ENCODE measurements at regions not wholly inside any gene's neighbourhood (a gene's known extent, or its start where the extent isn't known, plus 50 kb on each side); places are given as distances from the start of the nearest gene placed in this dataset.
"Not testable (repeated sequence)": the region's sequence is repeated elsewhere in the genome, so short reads cannot be mapped to it uniquely, and the experiment has no call there.

DNA sequence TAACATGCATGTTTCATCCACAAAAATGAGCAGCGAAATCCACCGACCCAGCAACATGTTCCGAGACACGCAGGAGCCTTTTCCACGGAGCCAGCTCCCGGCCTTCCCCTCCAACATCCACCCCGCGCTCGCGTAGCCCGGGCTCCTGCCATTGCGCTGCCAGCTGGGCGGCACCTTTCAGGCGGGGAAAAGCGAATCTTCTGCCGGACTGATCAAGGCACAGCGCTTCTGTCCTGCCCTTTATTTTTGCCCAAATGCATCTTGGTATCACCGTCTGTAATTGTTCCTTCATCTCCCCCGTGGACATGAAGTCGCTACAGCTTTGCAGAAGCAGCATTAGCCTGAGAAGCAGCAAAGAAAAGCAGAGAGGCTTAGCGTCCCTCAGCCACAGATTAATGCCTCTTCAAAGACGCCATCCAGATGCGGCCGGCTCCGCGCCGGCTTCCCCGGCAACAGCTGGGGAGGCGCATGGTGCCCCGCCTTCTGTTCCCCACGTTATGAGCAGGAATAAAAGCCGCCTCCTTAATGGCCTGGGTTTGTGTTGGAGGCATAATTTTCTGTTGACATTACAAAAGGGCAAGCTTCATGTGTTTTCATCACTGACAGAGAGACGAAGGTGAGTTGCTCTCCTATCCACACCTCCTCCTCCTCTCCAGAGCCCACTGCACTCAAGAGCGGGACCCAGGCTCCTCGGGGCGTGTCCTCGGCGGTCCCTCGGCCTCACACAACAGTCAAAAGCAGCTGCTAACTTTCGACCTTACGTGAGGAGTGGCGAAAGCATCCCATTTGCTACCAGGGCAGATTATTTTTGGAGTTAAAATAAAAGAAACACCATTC is 122.1 kb upstream of the SALL3 start:
- DNase-seq = no peak

DNA sequence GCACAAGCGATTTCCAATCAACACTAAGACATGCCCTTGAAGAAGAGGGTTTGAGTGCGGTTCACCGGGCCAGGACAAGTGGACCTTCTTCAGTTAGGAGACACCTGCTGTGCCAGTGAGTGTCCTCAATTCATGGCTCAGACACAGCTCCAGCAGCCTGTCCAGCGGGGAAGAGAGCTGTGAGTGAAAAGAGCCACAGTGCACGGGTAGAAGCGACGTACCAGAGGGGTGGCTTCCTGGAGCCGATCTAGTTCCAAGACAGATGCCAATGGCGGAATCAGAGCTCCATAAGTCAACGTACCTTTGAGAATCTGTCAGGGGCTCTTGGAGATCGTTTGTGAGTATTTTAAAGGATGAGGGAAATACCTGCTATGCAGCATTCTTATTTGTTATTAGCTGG is 119.9 kb upstream of the SALL3 start:
- no peak for DNase-seq

DNA sequence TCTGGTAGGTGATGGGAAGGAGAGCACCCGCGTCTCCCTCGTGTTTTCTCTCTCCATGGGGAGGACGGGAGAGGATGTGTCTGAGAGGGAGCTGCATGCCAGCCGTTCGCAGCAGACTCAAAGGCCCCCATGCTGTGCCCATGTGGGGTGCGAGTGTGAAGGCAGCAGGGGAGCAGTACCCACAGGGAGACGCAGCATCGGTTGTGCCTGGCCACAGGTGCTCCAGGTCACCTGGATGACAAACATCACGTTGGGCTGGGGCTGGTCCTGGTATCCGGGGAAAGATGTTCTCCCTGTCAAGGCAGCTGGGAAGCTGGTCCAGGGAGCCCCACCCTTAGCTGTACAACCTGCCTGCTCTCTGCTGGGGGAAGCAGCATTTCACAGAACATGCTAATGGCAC is 119.5 kb upstream of the SALL3 start:
- no peak for DNase-seq

DNA sequence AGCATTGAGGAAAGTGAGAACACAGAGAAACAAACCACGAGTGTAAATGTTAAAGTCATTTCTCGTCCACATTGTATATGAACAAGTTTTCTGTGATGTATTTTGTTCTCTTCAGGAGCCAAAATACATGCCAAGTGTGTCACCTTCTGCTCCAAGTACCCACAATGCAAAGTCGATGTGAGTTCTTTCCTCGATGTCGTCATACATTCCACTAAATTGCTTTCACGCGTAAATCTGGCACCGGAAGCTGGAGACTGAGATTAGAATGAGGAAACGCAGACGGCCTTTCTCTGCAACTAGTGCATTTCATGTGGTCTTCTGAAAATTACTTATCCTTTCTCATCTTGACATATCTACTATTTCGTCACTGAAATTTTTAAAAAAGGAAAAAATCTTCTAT is 118.5 kb upstream of the SALL3 start:
- DNase-seq = no peak

DNA sequence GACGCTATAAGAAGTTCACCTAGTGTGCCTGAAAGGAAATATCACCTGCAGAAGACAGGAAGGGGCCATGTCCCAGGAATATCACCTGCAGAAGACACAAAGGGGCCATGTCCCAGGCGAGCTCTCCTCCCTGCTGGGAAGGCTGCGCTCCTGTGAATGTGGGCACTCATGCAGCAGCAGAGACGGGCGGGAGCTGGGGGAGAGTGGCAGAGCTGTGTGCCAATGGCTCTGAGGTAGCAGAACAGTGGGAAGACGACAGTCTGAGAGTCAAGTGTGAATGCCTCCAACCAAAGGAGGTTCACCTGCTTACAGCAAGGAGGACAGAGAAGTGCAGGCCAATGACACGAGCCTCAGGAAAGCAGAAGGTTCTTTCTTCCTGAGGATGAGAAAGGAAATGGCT is 117.9 kb upstream of the SALL3 start:
- no peak for DNase-seq

DNA sequence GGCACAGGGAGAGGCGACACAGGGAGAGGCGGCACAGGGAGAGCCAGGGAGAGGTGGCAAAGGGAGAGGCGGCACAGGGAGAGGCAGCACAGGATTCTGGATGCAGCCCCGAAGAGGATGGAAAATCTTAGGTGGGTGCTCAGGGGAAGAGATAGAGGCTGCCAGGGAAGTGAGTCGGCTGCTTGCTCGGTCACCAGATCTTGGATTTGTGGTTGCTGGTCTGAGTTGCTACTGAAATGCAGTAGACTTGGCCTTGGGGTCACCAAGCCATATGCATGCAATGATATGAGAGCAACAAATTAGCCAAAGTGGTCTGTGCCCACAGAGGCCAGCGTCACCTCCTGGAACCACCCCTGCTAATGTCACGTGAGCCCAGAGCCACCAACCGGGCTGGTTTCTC is 117.2 kb upstream of the SALL3 start:
- no peak for DNase-seq

DNA sequence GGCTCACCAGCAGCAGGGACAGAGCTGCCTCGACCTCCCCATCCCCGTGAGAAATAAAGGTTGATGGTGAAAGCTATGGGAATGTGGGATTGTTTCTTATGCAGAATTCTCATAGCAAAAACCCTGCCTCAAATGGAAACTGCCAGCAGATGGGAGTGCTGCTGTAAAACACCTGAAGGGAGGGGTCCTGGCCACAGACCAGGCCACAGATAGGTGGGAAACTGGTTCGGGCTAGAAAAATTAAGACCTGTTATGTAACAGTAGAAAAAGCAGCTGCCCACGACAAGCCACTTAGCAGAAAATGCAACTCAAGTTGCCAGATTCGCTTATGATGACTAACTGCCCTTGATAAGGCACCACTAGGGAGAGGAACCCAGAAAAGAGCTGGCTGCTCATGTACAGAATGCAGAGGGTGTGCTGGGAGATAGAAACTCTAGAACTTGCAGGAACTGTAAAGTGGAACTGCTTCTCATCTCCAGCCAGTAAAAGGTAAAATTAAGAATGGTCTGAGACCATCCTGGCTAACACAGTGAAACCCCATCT is 114.5 kb upstream of the SALL3 start:
- no peak for DNase-seq

DNA sequence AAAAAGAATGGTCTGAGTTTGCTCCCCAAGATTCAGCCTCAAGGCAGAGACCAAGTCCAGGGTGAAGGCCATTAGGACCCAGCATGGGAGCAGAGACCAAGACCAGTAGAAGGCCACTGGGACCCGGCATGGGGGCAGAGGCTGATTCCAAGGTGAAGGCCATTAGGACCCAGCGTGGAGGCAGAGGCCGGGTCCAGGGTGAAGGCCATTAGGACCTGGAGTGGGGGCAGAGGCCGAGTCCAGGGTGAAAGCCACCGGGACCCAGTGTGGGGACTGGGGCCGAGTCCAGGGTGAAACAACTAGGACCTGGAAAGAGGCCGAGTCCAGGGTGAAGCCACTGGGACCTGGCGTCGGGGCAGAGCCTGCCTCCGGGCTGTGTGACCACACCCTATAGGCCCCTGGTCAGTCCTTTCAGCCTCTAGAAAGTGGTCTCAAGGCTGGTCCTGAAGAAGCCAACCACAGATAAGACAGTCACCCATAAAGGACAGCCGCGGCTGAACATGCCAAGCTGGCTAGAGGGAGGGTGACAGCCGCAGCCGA is 113.8 kb upstream of the SALL3 start:
- no peak for DNase-seq

DNA sequence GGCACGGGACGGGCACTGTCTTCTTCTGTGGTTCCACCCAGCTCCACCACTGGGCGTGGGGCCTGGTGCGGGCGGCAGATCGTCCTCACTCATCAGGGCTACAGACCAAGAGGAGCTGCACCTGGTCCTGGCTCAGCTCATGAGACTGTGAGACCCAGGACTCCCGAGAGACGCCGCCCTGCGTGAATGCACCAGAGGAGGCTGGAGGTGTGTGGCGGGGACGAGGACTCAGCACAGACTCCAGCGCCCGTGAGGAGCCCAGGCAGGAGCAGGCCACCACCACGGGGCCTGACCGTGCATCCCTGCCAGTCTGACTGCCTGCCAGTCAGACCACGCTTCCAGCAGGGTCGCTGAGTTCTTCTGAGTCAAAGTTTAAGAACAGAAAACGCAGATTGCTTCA is 112.5 kb upstream of the SALL3 start:
- no peak for DNase-seq

DNA sequence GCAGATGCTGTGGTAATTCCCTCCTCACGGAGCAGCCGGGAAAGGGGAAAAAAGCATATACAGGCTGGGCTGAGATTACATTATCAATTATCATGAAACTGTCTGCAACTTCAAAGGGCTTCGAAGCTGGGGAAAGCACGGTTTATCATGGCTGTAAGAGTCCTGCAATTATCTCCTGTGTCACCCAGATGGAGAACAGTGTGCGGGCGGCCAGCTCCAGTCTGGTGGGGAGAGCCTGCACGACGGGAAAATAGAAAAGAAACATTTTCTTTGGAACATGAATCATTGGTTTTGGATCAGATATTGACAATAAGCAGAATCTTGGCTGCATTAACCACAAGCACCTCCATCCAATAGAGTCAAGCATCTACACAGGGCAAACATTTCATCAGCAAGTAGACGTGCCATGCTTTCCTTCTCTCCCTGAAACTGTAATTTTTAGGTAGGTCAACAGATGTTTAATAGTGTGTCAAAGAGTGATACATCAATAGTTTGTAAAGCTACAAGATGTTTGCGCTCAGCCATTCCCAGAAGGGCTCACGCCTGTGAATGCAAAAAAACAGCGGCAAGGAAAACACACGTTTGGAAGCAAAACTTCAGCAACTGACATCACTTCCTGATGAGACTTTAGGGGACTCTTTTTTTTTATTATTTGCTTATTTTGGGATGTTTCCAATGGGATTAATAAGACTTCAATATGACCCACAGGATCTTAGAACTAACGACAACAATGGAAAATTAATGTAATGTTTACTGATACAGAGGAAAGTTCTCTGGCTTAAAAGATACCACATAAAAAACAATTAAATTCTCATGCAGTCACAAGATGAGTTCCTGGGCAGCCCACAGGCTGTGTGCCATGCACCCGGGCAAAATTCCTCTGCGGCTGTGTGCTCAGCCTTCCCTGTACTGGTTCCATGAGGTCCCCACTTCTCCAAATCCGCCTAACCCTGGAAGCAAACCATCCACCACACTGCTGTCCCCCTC is 111.0 kb upstream of the SALL3 start:
- no peak for DNase-seq

DNA sequence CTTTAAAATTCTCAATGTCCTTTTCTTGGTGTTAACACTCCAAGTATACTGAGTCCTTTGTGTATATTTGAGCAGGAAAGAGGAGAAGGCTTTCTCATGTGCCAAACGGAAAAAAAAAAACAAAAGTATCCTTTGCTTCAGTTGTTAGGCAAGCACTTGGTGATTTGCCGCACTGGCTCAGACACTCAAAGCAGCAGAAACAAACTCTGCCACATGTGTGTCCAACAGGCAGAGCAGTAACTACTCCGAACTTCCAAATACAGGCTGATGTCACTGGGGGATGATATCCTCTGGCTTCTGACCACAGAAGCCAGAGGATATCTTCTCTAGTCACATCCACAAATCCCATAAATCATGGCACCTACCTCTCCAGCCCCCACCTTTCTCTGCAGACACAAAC is 108.0 kb upstream of the SALL3 start:
- DNase-seq = no peak

DNA sequence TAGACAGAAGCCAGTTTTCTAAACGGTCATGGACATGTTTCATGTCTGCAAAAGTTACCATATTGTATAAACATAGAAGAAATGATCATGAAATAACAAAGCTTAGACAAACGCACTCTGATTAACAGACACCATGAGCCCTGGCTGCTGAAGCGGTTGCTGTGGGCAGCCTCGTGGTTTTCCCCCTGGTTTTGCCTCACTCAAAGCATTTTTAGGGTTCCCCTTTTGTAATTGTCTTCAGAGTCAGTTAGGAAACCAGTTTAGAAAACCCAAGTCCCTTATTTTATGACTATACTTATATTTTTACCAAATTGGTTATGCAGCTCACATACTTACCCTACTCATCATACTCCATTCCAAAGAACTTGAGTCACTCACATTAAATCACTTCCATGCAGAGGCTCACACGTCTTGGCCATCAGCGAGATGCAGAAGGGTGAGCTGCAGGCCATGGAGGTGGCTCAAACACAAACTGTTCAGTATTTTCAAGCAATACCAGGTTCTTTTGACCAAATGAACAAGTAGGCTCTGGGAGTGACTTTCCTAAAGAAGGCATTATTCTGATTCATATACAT is 105.6 kb upstream of the SALL3 start:
- DNase-seq = no peak

DNA sequence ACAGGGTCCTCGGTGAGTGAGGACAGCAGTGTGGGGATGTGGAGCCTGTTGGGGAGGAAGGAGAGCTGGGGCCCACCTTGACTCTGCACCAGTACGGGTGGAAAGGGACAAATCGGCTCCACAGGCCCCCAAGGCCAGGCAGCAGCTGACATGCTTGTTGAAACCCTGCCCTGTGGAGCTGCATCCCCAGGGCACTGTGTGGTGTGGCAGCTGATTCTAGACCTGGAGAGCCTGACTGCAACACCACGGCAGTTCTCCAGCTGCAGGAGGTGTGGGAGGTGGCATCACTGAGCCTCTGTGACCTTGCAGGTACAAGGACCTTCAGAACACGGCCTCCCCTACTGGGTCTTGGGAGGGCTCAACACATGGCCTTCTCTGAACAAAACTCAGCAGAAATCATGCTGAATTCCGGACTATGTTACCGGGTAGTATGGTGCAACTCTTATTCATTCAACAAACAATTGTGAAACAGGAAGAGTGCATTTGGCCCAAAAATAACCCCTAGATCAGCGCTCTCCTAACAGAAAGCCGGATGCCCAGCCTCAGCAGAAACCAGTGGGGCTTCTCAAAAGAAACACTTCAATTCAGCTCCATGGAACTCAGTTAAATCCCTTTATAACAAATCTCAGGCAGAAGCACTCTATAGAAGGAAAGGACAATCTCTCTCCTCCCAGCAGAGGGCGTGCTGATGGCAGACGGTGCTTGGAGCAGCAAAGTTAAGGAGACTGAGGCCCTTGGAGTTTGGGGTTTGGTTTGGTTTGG is 104.4 kb upstream of the SALL3 start:
- peak; percentile 28 to 34 for DNase-seq

DNA sequence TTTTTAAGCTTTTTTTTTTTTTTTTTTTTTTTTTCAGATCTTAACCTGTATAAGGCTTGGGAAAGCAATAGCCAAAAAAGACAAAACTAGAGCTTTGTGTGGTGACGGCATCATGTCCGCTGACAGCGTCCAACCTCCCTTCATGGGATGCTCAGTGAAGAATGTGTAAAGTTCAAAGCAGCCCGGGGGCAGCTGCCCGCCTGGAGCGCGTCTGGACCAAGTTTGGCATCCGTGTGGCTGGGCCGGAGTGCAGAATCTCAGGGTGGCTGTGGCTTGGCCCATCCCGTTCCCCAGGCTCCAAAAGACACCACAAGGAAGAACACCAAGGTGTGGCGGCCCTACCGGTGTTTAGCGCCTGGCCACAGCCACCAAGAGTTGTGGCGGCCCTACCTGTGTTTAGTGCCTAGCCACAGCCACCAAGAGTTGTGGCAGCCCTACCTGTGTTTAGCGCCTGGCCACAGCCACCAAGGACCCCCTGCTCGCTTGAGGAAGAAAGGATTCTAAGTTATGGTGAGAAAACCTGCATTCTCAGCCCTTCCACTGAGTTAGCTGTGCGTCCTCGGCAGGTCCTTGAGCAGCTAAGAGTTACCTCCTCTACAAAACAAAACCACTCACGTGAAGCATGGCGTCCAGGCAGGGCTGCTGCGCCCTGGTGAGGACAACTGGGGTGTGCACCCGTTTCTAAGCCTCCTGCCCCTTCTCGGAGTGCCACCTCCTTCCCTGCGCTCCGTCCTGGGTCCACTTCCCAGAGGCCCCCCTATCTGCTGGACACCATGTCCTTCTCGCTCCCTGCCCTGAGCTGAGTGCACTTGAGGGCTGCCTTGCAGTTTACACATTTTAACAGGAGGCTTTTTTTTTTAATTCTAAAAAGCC is 103.6 kb upstream of the SALL3 start:
- no peak for DNase-seq

DNA sequence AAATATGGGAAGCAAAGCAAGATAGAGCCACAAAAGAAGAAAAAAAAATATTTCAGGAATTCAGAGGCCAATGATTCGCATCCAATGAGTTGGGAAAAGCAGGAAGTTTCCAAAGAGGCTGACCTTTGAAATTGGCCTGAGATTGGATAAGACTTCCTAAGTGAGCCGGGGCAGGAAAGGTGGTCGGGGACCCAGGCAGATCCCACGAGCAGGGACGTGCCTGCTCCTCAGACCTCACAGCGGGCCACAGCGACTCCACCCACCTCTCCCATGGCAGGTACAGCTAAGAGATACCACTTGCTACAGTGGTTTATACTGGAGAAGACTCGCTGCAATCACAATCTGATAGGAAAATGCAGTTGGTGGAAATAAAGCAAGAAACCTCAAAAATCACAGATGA is 102.8 kb upstream of the SALL3 start:
- no peak for DNase-seq

DNA sequence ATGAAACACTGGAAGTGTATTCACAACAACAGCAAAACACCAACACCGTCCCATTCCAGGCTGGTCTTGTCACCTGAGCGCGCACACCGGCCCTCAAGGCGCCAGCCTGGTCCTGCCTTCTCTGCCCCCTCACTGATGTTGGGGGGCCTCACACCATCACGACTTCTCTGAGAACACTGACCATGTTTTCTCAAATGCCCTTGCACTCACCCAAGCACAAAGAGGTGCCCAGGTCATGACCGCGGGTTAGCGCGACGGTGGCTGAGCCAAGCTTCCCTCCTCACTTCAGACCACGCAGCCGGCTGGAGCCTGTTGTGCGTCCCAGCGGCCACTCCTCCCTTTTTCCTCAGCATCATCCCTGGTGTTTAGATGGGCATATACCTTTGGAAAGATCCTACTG is 101.3 kb upstream of the SALL3 start:
- no peak for DNase-seq

DNA sequence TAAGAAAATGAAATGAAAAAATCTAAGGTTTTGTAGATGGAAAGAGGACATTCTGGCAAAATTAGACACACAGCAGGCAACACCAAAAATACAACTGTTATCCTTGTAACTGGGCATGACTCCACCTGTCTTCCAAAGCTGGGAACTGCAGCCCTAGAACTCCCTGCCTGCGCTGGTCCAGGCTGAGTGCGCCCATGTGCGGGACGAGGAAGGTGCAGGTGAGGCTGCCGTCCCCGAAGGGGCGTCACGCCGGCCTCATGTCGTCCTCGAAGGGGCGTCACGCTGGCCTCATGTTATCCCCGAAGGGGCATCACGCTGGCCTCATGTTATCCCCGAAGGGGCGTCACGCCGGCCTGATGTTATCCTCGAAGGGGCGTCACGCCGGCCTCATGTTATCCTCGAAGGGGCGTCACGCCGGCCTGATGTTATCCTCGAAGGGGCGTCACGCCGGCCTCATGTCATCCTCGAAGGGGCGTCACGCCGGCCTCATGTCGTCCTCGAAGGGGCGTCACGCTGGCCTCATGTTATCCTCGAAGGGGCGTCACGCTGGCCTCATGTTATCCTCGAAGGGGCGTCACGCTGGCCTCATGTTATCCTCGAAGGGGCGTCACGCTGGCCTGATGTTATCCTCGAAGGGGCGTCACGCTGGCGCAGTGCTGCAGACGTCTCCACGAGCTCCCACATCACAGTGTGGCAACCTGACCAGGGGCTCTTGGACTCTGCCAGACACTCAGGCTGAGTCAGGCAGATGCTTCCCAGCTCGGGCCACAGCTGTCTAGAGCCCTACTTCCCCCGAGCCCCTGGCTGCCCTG is 100.3 kb upstream of the SALL3 start:
- DNase-seq = not testable (repeated sequence)

DNA sequence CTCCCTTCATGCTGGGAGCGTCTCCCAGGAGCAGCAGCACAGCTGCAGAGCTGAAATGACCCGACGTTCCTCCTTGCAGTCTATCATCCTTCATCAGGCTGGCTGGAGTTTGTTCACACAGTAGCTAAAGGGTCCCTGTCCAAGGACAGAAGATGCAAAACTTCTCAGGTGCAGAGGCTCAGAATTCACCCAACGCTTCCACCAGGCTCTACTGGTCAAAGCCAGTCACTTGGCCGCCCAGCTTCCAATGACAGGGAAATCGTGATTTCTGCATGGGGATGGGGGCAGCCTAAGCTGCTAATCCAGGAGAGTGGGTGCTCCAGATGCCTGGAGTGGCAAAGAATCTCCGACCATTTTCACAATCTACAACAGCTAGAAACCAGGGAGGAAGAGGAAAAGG is 97.0 kb upstream of the SALL3 start:
- DNase-seq = no peak

DNA sequence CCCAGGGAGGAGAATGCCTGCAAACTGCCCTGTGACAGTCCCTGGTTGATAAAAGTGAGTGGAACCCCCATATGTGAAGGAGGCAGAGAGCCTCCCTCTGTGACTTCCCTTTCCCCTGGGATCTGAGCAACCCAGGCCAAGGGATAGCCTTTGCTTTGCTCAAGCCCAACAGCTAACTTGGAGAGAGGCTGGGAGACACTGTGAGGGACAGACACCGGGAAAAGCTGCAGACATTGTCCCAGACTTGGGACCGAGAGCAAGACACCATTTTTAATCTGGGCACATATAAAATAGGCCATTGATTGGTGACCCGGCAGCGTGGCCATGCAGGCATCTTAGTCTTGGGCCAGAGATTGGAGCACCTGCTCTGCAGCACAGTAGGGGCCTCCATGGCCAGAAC is 96.1 kb upstream of the SALL3 start:
- no peak for DNase-seq

DNA sequence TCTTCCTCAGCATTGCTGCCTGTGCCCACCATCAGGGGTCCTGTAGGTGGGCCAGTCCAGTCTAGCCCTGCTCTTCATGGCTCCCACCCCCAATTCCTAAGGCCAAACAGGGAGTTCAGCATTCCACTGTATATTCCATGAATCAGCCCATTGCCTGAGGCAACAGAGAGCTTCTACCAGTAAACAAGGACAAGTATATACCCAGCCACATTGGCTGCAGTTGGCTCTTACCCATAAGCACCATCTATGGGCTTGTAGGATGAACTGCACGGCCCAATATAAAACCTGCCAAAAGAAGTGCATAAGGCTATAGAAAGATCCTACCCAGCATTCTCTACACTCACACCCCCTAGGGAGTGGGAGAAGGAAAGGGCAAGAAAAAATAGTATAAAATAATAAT is 95.1 kb upstream of the SALL3 start:
- DNase-seq = no peak
